CD14-positive monocyte (primary cell): ENCODE measurements at regions not wholly inside any gene's neighbourhood (a gene's known extent, or its start where the extent isn't known, plus 50 kb on each side); places are given as distances from the start of the nearest gene placed in this dataset.

Experiments used
- DNase-seq, 3 donors: peaks; one replicate each; pipeline ENCODE4 v3.0.0-alpha.2; 2011 to 2022
- H2AFZ ChIP-seq: 2 replicates; pipeline ENCODE4 v1.6.0; 2012; ENCODE audit warnings: mild to moderate bottlenecking, low read depth, low read length, inconsistent platforms; ENCODE audit not compliant: insufficient read depth, poor library complexity, severe bottlenecking
- H3K27ac ChIP-seq, 2 donors: 1 replicate in 1 of 2; 2 replicates in 1 of 2; pipeline ENCODE4 v1.5.1; 2012 to 2013; ENCODE audit warnings: low read length in 2 of 2, control low read depth in 1 of 2, inconsistent platforms in 1 of 2, low read depth in 1 of 2, mild to moderate bottlenecking in 1 of 2
- H3K27me3 ChIP-seq, 2 donors: one replicate each; pipeline versions ENCODE4 v1.6.0 to v1.6.1; 2011 to 2013; ENCODE audit warnings: low read length in 2 of 2; ENCODE audit not compliant: control insufficient read depth in 2 of 2, insufficient read depth in 2 of 2
- H3K36me3 ChIP-seq, 2 donors: replicated peaks in 1 of 2; 1 replicate in 1 of 2; 2 replicates in 1 of 2; pipeline versions ENCODE4 v1.5.1 to v1.6.1; 2012 to 2013; ENCODE audit warnings: low read length in 2 of 2, control low read depth in 1 of 2, inconsistent platforms in 1 of 2, mild to moderate bottlenecking in 1 of 2; ENCODE audit not compliant: insufficient read depth in 2 of 2, control insufficient read depth in 1 of 2
- H3K4me1 ChIP-seq, 2 donors: 1 replicate in 1 of 2; 2 replicates in 1 of 2; pipeline versions ENCODE4 v1.5.1 to v1.6.1; 2012 to 2013; ENCODE audit warnings: low read length in 2 of 2, control low read depth in 1 of 2, inconsistent platforms in 1 of 2, mild to moderate bottlenecking in 1 of 2, moderate library complexity in 1 of 2; ENCODE audit not compliant: insufficient read depth in 2 of 2, control insufficient read depth in 1 of 2
- H3K4me2 ChIP-seq: replicated peaks from 2 replicates; pipeline ENCODE3; 2012; ENCODE audit warnings: low read length, moderate library complexity, mild to moderate bottlenecking; ENCODE audit not compliant: poor library complexity, severe bottlenecking; ENCODE audit errors: extremely low read depth
- H3K4me3 ChIP-seq, 3 experiments: fragments of 200-600 bp in 1 of 3; sonication (generic) in 1 of 3; replicated peaks in 1 of 3; 1 replicate in 2 of 3; 2 replicates in 1 of 3; pipeline ENCODE4 v1.5.1; 2011 to 2013; ENCODE audit warnings: low read length in 3 of 3, mild to moderate bottlenecking in 3 of 3, control low read depth in 2 of 3, low read depth in 2 of 3, inconsistent platforms in 1 of 3, moderate library complexity in 1 of 3
- H3K79me2 ChIP-seq: 2 replicates; pipeline ENCODE4 v1.6.0; 2012; ENCODE audit warnings: mild to moderate bottlenecking, control low read depth, inconsistent platforms, low read length, moderate library complexity; ENCODE audit not compliant: insufficient read depth
- H3K9ac ChIP-seq: 2 replicates; pipeline ENCODE4 v1.6.0; 2017; ENCODE audit warnings: low read length, mild to moderate bottlenecking; ENCODE audit not compliant: insufficient read depth, poor library complexity, severe bottlenecking
- H3K9me3 ChIP-seq, 2 donors: replicated peaks in 1 of 2; 1 replicate in 1 of 2; 2 replicates in 1 of 2; pipeline versions ENCODE4 v1.5.1 to v1.6.1; 2012 to 2013; ENCODE audit warnings: low read length in 2 of 2, control low read depth in 1 of 2; ENCODE audit not compliant: control insufficient read depth in 1 of 2, insufficient read depth in 1 of 2
- H4K20me1 ChIP-seq: 2 replicates; pipeline ENCODE4 v1.6.0; 2012; ENCODE audit warnings: mild to moderate bottlenecking, low read length, control low read depth, moderate library complexity; ENCODE audit not compliant: insufficient read depth
- H3K27ac Mint-ChIP-seq, 7 donors: one replicate each; pipeline ENCODE4 v1.8.0; 2020; ENCODE audit warnings: mild to moderate bottlenecking in 7 of 7, mixed read lengths in 7 of 7, moderate library complexity in 6 of 7, inconsistent platforms in 2 of 7
- H3K27me3 Mint-ChIP-seq, 3 donors: one replicate each; pipeline ENCODE4 v1.8.0; 2021 to 2022; ENCODE audit warnings: low read depth in 3 of 3, mild to moderate bottlenecking in 3 of 3, mixed read lengths in 3 of 3, moderate library complexity in 3 of 3, inconsistent platforms in 1 of 3
- H3K36me3 Mint-ChIP-seq, 2 donors: one replicate each; pipeline ENCODE4 v1.8.0; 2020; ENCODE audit warnings: mixed read lengths in 2 of 2, inconsistent platforms in 1 of 2, mild to moderate bottlenecking in 1 of 2
- H3K4me1 Mint-ChIP-seq: one replicate; pipeline ENCODE4 v1.8.0; 2020; ENCODE audit warnings: mild to moderate bottlenecking, mixed read lengths
- H3K4me3 Mint-ChIP-seq, 2 donors: one replicate each; pipeline ENCODE4 v1.8.0; 2020; ENCODE audit warnings: mild to moderate bottlenecking in 2 of 2, mixed read lengths in 2 of 2, moderate library complexity in 1 of 2
- H3K9me3 Mint-ChIP-seq, 7 donors: one replicate each; pipeline ENCODE4 v1.8.0; 2020 to 2022; ENCODE audit warnings: mixed read lengths in 7 of 7, mild to moderate bottlenecking in 6 of 7, moderate library complexity in 6 of 7, inconsistent platforms in 2 of 7
- CTCF ChIP-seq: fragments of 200-600 bp; IDR thresholded peaks from one replicate; pipeline ENCODE4 v1.8.0; 2022; ENCODE audit warnings: antibody characterized with exemption, mild to moderate bottlenecking
- WGBS: methylation state at CpG from one replicate; pipeline ENCODE4 v1.1.5; 2013; ENCODE audit warnings: missing lambda C conversion rate; ENCODE audit not compliant: insufficient coverage; 5-methylcytosine and 5-hydroxymethylcytosine counted together
- intact Hi-C, 2 donors: fragments of 100-400 bp; cut with micrococcal nuclease; formaldehyde crosslinking; loops; one replicate each; pipeline versions ENCODE4 v1.15.0 to v1.15.1; 2023

DNA sequence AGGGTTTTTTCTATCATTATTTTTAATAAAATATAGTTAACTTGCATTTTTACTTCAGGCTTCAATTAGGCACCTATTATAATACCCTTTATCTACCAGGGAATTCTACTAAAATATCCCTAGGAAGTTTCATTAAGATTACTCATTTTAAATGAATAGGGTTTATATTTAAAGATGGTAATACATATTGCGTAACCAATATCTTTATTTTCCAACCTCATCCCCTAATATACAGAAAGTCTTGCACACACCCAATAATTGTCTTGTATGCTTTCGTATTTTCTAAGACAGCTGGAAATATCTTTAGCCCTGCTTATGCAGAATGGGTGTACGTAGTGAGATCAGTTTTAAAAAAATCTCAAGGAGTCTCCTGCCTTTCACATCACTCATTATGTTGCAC lies 1186.8 kb downstream of the TECRL start:
- Histone ChIP-seq H3K4me3 (no peak overlapping the region), H3K9me3 (peaks cover 13 to 25% of the 10 kb centered on the region in 2 donors), H3K4me2 (no peak overlapping the region), H3K9ac (no peak overlapping the region), H3K4me1 (no peaks in the 10 kb centered on the region), H3K27ac (no peak overlapping the region), H3K79me2 (no peaks in the 10 kb centered on the region), H4K20me1 (no peaks in the 10 kb centered on the region), H3K36me3 (no peaks in the 10 kb centered on the region), H2AFZ (no peak overlapping the region), H3K27me3 (no peaks in the 10 kb centered on the region)
- peaks cover 0 to 12% (median 8%) of the 10 kb centered on the region in 7 donors for H3K9me3 Mint-ChIP-seq
- no CpG with 5 or more reads among the region's 3 CpGs for WGBS
- H3K4me1 Mint-ChIP-seq: no peaks in the 10 kb centered on the region
- H3K27me3 Mint-ChIP-seq: peaks cover 0 to 1% (median 0%) of the 10 kb centered on the region in 3 donors
- no peak overlapping the region for H3K4me3 Mint-ChIP-seq
- DNase-seq: no peak
- intact Hi-C loops: no loop called here
- no peak overlapping the region for H3K27ac Mint-ChIP-seq
- no peak for TF ChIP-seq CTCF
- no peaks in the 10 kb centered on the region for H3K36me3 Mint-ChIP-seq

- Histone ChIP-seq H3K36me3 (no peaks in the 10 kb centered on the region), H3K27me3 (no peaks in the 10 kb centered on the region), H4K20me1 (no peaks in the 10 kb centered on the region), H3K9ac (no peak overlapping the region), H3K9me3 (peaks cover 13 to 25% of the 10 kb centered on the region in 2 donors), H2AFZ (no peak overlapping the region), H3K4me1 (no peaks in the 10 kb centered on the region), H3K79me2 (no peaks in the 10 kb centered on the region), H3K27ac (no peak overlapping the region), H3K4me2 (no peak overlapping the region), H3K4me3 (no peak overlapping the region)
- Mint-ChIP-seq H3K36me3 (no peaks in the 10 kb centered on the region), H3K27me3 (peaks cover 0 to 1% (median 0%) of the 10 kb centered on the region in 3 donors), H3K9me3 (peaks cover 2 to 13% (median 8%) of the 10 kb centered on the region in 7 donors), H3K4me1 (no peaks in the 10 kb centered on the region), H3K27ac (no peak overlapping the region), H3K4me3 (no peak overlapping the region)
- no peak for TF ChIP-seq CTCF
- intact Hi-C loops: no loop called here
- DNase-seq: no peak
- no CpG with 5 or more reads among the region's 1 CpG for WGBS
Observed at GRCh38 chr4:63221477-63221876, 1187.8 kb downstream of the TECRL start.
